NCI-H187 treated with DMSO at 0.1 percent for 48 hours (cell line): ENCODE measurements at regions not wholly inside any gene's neighbourhood (a gene's known extent, or its start where the extent isn't known, plus 50 kb on each side); places are given as distances from the start of the nearest gene placed in this dataset.

Experiments used
- DNase-seq: peaks from one replicate; lab custom pipeline; 2025; lab: John Stamatoyannopoulos, UW

DNA sequence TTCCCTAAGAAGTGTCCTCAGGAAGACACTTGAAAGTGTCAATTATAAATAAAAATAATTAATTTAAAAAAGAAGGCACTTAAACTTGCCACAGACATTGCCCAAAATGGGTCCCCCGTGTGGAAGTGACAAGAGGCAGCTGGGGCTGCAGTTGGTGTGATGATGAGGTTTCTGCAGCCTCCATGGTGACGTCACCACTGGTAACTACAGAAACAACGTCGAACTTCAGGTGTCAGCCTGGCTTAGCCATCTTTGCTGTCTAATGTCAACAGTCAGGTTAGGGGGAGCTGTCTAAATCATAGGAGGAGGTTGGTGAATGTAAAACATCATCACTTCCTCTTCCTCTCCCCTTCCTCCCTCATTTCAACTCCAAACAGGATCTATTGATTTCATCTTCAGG is 328.6 kb downstream of the MN1 start:
- DNase-seq: no peak

DNA sequence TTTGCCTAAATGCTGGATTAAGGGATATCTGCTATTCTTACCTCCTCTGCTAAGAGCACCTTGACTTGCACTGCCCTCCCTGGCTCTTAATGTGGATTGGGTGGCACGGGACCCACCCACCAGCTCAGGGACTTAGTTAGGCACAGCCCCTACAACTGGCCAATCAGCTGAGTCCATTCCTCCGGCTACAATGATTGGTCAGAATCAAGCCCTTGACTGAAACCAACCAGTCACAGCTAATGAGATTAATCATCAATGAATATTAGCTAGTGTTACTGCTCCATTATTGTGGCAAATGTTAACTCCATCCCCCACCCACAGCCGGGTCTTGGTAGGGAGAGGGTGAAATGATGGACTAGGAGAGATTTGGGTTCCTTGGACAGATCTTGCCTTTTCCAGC is 328.0 kb downstream of the MN1 start:
- DNase-seq: no peak

DNA sequence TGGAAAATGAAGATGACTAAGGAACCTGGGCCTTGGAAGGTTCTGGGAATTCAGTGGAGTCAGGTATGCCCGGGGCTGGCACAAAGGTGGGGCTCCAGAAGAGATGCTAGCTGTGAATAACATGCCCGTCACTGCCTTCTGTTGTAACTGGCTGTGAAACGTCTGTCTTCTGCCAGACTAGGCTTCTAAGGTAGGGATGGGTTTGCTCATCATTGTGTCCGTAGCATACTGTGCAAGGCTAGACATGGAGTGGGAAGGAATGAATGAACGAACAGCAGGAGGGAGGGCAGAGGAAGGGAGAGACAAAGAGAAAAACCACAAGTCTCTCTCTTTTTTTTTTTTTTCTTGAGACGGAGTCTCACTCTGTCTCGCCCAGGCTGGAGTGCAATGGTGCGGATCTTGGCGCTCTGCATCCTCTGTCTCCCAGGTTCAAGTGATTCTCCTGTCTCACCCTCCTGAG is 327.4 kb downstream of the MN1 start:
- no peak for DNase-seq

DNA sequence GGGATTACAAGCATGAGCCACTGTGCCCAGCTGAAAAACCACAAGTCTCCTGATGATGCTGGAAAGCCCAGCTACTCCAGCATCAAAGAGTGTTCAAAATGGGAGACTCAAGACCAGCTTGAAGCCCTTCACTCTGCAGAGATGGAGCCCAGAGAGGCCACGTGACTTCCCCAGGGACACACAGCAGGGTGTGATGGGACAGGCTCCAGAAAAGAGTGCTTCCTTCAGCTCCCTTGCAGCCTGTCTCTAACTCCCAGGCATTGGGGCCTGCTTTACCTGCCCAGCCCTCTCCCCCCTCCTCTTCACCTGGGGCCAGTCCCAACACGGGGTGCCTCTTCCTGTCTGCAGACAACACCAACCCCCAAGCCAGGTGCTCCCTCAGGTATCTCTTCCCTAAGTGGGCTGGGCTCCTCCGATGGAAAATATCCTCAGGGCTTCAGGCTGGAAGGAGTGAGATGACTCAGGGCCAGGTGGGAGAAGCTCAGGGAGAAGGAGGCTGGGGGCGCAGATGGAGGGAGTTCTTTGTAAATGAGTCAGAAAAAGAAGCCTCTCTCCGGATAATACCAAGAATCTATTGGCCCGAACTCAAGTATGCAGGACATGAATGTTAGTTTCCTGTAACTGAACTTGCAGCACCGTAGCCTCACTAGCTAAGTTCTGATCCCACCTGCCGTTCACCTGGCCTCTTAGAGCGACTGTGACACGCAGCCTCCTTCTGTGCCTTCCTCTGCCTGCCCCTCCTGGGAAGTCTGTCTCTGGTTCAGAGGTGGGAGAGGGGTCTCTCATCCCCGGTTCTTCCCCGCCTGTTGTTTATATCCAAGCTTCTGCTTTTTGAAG is 326.6 kb downstream of the MN1 start:
- DNase-seq: no peak

DNA sequence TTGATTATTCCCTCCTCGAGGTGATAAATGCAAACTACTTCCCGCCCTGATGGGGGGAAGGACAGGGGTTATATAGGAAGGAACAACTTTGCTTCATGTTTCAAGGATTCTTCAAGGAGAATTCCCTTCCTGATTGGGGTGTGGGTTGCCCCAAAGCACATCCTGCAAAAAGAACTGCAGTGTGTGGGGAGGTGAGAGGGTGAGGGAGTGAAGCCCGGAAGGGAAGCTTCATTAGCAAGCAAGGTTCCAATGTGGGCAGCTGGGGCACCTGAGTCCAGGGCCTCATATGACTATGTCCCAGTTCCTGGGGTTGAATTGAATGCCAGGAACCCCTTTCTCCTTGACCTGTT is 326.0 kb downstream of the MN1 start:
- no peak for DNase-seq

DNA sequence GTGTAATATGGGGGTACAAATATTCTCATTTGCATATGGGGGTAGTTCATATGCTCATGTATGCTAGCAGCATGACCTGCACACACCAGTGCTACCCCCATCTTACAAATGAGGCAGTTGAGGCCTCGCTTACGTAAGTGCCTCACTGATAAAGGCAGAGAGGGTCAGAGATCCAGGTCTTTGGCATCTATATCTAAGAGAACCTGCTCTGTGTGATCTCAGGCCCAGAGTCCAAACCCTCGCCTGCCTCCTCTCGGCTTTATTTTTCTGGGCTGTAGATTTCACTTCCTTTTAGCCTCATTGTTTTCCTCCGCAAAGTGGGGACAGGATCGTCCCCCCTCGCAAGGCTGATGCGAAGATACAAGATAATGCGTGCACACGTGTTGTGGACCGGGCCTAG is 325.2 kb downstream of the MN1 start:
- DNase-seq: no peak

DNA sequence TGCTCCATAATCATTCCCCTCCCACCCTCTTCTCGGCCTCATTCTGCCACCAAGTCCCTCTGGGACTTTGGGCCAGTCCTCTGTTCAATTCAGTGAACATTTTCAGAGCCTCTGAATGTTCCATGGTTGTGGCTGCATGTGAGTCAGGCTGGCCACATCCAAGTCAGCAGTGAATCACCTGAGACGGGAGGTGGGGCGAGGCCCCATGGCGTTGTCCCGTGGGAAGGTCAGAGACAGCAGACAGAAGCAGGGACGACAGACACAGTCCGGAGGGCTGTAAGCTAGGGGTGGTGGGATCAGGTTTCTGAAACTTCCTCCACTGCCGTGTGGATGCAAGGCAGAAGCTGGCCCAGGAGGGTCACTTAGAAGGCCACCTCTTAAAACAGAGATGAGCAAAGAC is 324.8 kb downstream of the MN1 start:
- DNase-seq: no peak

DNA sequence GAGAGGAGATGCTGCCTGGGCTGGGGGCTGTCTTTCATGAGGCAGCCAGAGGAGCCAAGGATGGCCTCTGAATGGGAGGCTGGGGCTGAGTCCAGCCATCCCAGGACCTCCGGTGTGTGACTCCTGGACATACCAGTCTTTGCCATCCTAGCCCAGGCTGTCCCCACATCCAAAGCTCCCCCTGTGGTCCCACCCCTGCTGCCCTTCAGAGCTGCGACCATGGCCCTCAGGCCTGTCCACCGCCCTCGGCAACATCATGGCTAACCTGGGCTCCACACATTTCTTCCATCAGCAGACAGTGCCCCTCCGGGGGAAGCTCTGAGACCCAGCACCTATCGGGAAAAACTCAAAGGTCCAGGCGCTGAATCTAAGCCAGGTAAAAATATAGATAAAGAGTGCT is 324.4 kb downstream of the MN1 start:
- DNase-seq: no peak

DNA sequence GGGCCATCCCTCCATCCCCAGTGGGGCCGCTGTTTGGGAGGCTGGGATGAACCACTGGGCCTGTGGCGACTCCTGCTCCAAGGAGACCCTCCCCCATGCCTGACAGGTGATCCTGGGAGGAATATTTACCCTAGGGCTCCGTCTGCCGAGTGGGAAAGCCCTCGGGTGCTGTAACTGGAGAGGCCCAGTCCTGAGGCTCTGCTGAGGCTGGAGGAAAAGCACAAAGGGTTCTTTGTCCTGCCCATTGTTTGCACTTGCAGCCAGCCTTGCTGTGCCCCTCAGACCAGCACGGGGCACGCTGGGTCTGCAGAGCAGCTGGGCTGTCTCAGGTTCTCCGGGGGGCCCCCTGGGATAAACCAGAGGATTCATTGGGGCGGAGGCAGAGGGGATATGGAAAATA is 321.1 kb downstream of the MN1 start:
- DNase-seq: no peak

DNA sequence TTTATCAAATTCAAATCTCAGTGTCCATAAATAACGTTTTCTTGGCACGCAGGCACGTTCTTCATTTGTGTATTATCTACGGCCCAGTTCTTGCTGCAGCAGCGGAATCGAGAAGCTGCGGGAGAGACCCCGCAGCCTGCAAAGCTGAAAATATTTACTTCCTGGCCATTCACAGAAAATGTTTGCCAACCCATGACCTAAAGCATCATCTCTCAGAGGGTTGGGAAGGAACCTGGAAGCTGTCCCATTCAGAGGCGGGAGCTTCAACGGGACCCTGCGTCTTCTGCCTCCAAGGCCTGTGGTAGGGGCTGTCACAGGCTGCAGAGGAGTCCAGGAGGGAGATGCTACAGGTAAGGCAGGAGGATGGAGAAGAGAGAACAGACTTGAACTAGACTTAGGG is 319.2 kb downstream of the MN1 start:
- DNase-seq: no peak

DNA sequence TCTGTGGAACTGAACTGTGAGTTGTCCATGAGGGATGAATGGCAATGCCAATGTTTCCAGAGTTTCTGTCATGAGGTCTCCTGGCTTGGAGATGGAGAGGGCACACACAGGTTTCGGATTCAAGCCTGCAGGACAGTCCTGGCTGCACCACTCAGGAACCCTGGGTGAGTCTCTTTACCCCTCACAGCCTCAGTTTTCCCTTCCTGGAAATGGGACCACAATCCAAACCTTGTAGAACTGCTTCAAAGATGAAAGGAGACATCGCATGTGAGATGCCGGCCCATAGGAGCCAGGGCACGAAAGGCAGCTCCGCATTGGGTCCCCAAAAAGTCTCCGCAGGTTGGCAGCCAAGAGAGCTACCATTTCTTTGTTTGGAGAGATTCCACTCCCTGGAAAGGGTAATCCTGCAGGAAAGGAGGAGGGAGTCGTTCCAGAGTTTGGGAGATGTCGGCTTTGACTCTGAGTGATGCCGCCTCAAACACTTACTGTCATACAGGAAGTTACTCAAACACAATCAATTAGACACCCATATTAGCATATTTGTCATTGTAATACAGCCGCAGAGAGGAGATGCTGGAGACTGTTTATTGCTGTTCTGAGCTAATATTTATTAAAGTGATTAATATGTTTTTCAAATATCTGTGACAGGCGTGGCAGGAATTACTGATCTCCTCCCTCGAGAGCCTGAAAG is 318.3 kb downstream of the MN1 start:
- no peak for DNase-seq

DNA sequence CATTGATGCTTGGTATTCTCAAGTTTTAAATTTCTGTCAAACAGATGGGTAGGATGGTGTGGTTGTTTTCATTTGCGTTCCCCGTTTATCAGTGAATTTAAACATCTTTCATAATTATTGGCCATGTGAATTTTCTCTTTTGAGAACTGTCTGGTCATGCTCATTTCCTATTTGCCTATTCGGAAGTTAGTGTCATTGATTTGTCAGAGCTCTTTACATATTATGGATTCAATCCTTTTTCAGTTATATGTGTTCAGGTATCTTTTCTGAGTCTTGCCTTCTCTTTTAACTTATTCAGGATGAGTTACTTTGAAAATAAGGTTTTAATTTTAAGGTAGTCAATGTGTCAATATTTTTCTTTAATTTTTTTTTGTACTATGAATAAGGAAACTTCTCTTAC is 315.7 kb downstream of the MN1 start:
- no peak for DNase-seq

DNA sequence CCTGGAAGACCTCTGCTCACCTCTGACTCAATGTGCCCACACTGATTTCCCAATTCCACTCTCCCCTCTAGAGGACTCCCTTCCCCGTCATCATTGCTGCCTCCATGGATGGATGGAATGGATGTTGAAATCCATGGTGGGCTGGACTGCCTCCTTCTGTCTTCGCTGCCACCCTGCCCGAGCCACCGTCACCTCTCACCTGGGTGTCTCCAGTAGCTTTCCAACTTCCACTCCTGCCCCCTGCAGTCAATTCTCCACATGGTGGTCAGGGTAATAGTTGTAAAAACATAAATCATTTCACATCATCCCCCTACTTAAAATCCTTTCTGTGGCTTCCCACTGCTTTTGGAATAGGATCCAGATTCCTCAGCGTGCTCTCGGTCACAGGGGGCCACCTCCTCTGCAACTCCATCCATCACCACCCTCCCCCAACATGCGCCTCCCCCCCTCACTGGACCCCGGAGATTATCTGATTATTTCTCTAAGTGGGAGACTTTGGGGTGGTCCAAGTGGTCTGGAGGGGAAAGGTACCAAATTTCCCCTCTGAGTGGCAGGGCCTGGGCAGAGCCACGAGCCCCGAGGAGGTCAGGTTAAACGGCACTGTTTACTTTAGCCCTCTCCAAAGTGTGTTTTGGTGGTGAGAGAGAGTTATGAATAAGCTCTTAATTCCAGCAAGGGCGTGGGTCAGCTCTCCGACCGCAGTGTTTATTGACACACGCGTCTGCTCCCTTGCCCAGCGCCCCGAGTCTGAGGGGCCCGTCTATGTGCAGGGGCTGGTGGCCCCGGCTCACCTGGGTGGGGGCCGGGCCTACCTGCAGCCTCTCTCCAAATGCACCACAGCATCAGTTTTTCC is 313.7 kb downstream of the MN1 start:
- no peak for DNase-seq

DNA sequence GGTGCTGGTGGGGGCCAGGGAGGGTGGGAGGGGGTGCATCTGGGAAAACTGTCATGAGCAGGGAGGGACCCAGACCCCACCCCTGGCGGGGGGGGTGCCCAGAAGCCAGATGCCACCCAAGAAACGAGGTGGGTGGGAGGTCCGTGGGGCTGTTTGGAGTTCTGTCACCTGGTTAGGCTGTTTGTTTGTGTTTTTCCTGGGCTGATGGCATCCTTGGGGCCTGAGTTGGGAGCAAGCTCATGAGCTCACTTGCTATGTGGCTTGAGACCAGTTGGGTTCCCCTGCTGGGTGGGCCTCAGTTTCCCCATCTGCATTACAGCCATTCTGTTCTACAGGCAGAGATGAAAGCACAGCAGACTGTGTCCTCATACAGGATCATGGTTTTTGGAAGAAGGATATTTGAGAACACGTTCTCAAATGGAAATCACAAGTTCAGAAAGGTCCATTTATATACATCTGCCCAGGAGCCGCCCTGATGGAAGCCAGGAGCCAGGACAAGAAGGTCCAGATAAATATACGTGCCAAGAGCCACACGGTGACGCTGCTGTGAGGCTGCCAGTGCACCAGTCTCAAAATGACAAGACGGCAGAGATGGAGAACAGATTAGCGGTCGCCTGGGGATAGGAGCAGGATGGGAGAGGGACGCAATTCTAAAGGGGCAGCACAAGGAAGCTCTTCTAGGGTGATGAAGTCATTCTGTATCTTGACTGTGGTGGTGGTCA is 312.9 kb downstream of the MN1 start:
- no peak for DNase-seq

DNA sequence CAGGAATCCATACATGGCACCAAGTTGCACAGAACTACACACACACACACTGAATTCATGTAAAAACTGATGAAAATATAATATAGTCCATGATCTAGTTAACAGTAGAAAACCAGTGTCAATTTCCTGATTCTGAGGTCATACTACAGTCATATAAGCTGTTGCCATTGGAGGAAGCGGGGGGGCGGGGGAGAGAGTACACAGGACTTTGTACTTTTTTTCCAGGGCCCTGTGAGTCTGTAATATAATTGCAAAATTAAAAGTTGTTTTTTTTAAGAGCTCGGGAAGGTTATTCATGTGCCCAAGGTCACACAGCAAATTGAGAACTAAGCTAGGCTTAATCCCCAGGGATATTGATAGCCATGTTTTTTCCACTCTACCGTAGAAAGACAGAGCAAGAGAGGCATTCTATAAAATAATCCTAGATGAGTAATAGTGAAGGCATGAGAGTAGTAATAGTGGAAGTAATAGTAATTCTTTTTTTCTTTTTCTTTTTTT is 312.3 kb downstream of the MN1 start:
- no peak for DNase-seq

DNA sequence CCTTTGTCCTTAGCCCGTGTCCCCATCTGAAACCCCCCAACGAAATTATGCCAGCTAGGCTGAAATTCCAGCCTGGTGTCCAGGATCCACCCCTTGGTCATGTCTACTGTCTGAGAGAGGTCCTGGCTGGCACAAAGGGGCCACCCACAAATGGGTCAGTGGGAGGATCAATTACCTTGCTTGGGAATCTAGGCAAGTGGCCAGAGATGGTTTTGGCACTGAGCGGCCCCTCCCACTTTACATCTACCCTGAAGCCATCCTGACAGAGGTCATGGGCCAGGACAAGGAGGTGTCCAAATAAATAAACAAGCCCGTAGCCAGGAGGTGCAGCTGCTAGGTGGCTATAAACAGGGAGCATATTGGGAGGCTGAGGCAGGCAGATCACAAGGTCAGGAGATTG is 311.5 kb downstream of the MN1 start:
- no peak for DNase-seq

DNA sequence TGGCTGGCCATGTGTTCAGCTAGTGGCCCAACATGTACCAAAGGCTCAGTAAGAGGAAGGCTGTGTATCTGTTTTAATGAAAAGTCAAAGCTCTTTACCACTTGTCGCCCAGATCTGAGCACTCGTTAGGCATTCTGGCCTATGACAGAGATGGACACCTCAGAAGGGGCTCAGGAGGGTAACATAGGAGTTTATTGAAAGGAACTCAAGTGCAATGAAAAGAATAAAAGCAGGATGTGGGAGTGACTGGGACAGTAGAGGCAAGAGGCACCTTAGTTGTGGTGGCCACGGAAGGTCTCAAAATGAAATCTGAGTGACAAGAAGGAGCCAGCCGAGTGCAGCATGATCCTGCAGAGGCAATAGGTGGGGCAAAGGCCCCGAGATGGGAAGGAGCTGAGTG is 309.7 kb downstream of the MN1 start:
- no peak for DNase-seq

DNA sequence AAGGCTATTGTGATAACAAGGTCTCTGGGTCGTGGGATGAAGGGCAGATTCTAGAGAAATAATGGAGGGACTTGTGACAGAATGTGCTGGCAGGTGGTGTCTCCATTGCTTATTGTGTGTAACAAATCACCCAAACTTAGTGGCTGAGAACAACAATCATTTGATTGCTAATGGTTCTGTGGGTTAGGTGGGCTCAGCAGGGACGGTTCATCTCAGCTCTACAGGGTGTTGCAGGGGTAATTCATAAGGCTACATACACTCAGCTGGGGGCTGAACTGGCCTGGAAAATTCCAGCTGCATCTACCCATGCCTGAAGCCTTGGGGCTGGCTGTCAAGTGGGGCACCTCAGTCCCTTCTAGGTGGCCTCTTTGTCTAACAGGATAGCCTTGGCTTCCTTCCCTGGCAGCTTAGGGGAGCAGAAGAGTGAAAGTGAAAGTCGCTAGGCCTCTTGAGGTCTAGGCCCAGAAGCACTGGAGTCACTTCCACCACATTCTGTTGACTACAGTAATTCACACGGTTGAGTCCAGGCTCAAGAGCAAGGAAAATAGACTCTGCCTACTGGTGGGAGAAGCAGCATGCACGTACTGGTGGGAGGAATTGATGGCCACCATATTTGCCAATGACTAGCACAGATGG is 308.9 kb downstream of the MN1 start:
- DNase-seq: no peak

DNA sequence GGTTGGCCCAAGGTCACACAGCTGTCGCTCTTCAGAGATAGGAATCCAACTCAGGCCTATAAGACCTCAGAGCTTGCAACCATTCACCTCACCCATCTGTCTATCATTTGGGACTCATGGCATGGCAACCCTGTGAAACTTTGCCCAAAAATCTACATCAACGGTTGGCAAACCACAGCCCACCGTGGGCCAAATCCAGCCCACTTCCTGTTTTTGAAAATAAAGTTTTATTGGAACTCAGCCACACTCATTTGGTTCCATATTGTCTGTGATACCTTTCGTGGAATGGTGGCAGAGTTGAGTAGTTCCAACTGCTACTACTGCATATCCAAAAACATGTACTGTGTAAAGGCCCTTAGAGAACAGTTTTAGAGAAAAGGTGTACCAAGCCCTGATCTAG is 307.8 kb downstream of the MN1 start:
- no peak for DNase-seq

DNA sequence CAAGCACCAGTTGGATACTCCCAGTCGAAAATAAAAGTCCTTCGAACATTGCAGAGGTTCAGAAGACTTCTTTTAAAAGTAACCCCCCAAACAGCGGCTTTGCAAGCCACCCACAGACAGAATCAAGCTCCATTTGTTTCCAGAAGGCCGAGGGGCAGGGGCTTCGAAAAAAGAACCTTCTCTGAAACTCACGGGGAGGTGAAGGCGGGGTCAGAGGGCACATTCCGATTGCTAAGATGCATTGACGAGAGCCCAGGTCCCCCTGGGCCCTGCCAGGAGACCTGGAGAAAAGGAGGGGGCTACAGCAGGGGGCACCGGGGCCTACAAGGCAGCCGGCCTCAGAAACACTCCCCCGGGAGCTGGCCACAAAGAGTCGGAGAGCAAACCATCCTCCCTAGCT is 306.8 kb downstream of the MN1 start:
- DNase-seq: no peak

DNA sequence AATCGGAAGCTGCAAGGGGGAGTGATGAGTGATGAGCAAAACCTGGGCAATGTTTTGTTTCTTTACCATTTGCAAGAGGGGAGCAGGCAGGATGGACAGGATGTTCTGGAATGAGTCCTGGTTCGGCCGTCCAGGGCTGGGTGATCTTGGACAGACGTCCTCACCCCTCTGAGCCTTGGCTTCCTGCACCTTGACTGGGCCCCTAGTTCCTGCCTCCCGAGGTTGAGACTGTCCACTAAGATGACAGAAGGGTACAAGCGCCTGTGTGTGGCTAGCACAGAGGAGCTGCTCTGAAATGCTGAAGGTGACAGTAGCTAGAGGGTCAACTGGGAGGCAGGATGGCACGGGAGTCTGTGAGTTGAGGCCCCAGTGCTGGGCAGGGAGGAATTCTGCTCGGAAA is 306.2 kb downstream of the MN1 start:
- DNase-seq: no peak

DNA sequence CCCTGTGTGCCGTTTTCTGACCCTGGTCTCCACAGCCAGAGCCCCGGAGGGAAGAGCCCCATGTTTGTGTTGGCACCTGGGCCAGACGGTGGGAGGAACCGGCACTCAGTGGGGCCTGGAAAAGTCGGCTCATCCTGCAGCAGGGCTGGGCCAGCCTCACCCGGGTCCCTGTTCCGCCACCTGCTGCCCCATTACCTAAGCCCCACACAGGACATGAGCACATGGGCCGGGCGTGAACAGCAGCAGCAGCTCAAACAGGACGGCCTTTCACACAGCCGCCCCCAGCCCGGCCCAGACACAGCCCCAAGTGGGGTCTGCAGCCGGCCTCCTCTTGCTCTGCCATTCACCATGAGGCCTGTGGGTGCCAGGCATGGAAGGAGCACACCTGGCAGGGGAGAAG is 302.4 kb downstream of the MN1 start:
- DNase-seq: no peak
